GM23338 (cell line): ENCODE measurements at regions not wholly inside any gene's neighbourhood (a gene's known extent, or its start where the extent isn't known, plus 50 kb on each side); places are given as distances from the start of the nearest gene placed in this dataset.

Source experiments
- ATAC-seq: fragments of 200-7000 bp; cut with Tn5 transposase; 3 replicates; pipeline ENCODE4 v1.9.1; 2020
- DNase-seq: peaks from one replicate; pipeline ENCODE4 v3.0.0-alpha.2; 2015; ENCODE audit warnings: low spot score
- H2AFZ ChIP-seq: fragments of 200-600 bp; sonication (generic); 2 replicates; pipeline ENCODE4 v1.8.0; 2016; ENCODE audit warnings: antibody characterized with exemption, mild to moderate bottlenecking, moderate library complexity
- H3F3A ChIP-seq: fragments of 200-600 bp; sonication (generic); replicated peaks from 2 replicates; pipeline ENCODE4 v1.8.0; 2017; ENCODE audit warnings: antibody characterized with exemption, mixed run types, low read depth
- H3K27ac ChIP-seq: fragments of 200-600 bp; sonication (generic); 2 replicates; pipeline ENCODE4 v1.6.1; 2016; ENCODE audit warnings: low read depth
- H3K27me3 ChIP-seq: fragments of 200-600 bp; sonication (generic); 2 replicates; pipeline ENCODE4 v1.8.0; 2016; ENCODE audit warnings: mild to moderate bottlenecking, mixed run types, moderate library complexity; ENCODE audit not compliant: insufficient read depth
- H3K36me3 ChIP-seq: fragments of 200-600 bp; sonication (generic); 2 replicates; pipeline ENCODE4 v1.8.0; 2016; ENCODE audit warnings: mild to moderate bottlenecking; ENCODE audit not compliant: insufficient read depth
- H3K4me1 ChIP-seq: fragments of 200-600 bp; sonication (generic); 2 replicates; pipeline ENCODE4 v1.8.0; 2016; ENCODE audit warnings: mild to moderate bottlenecking, moderate library complexity; ENCODE audit not compliant: insufficient read depth
- H3K4me2 ChIP-seq: fragments of 200-600 bp; sonication (generic); 2 replicates; pipeline ENCODE4 v1.7.1; 2017; ENCODE audit warnings: mixed run types
- H3K4me3 ChIP-seq: fragments of 200-600 bp; sonication (generic); 2 replicates; pipeline ENCODE4 v1.6.1; 2016; ENCODE audit warnings: mixed run types
- H3K79me2 ChIP-seq: fragments of 200-600 bp; sonication (generic); replicated peaks from 2 replicates; pipeline ENCODE4 v1.8.0; 2017; ENCODE audit warnings: mild to moderate bottlenecking; ENCODE audit not compliant: insufficient read depth
- H3K9me2 ChIP-seq: fragments of 200-600 bp; sonication (generic); 2 replicates; pipeline ENCODE4 v1.8.0; 2017; ENCODE audit not compliant: insufficient read depth
- H4K20me1 ChIP-seq: fragments of 200-600 bp; sonication (generic); replicated peaks from 2 replicates; pipeline ENCODE4 v1.8.0; 2017; ENCODE audit warnings: mild to moderate bottlenecking; ENCODE audit not compliant: insufficient read depth
- H3K27ac Mint-ChIP-seq: 2 replicates; pipeline ENCODE4 v1.8.0; 2020; ENCODE audit warnings: inconsistent platforms, mild to moderate bottlenecking, moderate library complexity, mixed read lengths
- H3K27me3 Mint-ChIP-seq: 3 replicates; pipeline ENCODE4 v1.8.0; 2022; ENCODE audit warnings: low read depth, mild to moderate bottlenecking, moderate library complexity, mixed read lengths, inconsistent platforms; ENCODE audit not compliant: insufficient read depth, poor library complexity
- H3K36me3 Mint-ChIP-seq: 3 replicates; pipeline ENCODE4 v1.8.0; 2021; ENCODE audit warnings: low read depth, mild to moderate bottlenecking, inconsistent platforms, moderate library complexity, mixed read lengths
- H3K4me1 Mint-ChIP-seq: 3 replicates; pipeline ENCODE4 v1.8.0; 2020; ENCODE audit warnings: mild to moderate bottlenecking, inconsistent platforms, mixed read lengths
- H3K4me3 Mint-ChIP-seq: 3 replicates; pipeline ENCODE4 v1.8.0; 2021; ENCODE audit warnings: moderate library complexity, mild to moderate bottlenecking, inconsistent platforms, mixed read lengths
- H3K9me3 Mint-ChIP-seq: 3 replicates; pipeline ENCODE4 v1.8.0; 2020; ENCODE audit warnings: moderate library complexity, mild to moderate bottlenecking, inconsistent platforms, mixed read lengths
- REST ChIP-seq: IDR thresholded peaks from one replicate; pipeline ENCODE4 v1.6.1; 2018; ENCODE audit warnings: antibody characterized with exemption; ENCODE audit not compliant: unreplicated experiment
- STAT1 ChIP-seq: IDR thresholded peaks from one replicate; pipeline ENCODE4 v1.6.1; 2016; ENCODE audit warnings: antibody characterized with exemption; ENCODE audit not compliant: unreplicated experiment
- TF ChIP-seq, protein P1 (sequence below): fragments of 250-450 bp; sonication (Bioruptor Pico); IDR thresholded peaks from 2 replicates; pipeline ENCODE4 v1.5.0; 2020; ENCODE audit warnings: mild to moderate bottlenecking, moderate library complexity

GRCh38 chr17:79338152-79338551 is 263.5 kb downstream of the ENGASE start:
- H3K4me1 Mint-ChIP-seq: peaks cover 20% of the 10 kb centered on the region
- peaks cover 4% of the 10 kb centered on the region for H3K27me3 Mint-ChIP-seq
- Histone ChIP-seq H4K20me1 (no peaks in the 10 kb centered on the region), H3K79me2 (no peaks in the 10 kb centered on the region), H3K4me3 (no peak overlapping the region), H3K27me3 (no peaks in the 10 kb centered on the region), H3K4me2 (no peak overlapping the region), H3K4me1 (no peaks in the 10 kb centered on the region), H3K9me2 (no peaks in the 10 kb centered on the region), H3F3A (no peaks in the 10 kb centered on the region), H3K36me3 (no peaks in the 10 kb centered on the region), H3K27ac (no peak overlapping the region), H2AFZ (no peak overlapping the region)
- no peak overlapping the region for H3K27ac Mint-ChIP-seq
- TF ChIP-seq, protein P1, sequence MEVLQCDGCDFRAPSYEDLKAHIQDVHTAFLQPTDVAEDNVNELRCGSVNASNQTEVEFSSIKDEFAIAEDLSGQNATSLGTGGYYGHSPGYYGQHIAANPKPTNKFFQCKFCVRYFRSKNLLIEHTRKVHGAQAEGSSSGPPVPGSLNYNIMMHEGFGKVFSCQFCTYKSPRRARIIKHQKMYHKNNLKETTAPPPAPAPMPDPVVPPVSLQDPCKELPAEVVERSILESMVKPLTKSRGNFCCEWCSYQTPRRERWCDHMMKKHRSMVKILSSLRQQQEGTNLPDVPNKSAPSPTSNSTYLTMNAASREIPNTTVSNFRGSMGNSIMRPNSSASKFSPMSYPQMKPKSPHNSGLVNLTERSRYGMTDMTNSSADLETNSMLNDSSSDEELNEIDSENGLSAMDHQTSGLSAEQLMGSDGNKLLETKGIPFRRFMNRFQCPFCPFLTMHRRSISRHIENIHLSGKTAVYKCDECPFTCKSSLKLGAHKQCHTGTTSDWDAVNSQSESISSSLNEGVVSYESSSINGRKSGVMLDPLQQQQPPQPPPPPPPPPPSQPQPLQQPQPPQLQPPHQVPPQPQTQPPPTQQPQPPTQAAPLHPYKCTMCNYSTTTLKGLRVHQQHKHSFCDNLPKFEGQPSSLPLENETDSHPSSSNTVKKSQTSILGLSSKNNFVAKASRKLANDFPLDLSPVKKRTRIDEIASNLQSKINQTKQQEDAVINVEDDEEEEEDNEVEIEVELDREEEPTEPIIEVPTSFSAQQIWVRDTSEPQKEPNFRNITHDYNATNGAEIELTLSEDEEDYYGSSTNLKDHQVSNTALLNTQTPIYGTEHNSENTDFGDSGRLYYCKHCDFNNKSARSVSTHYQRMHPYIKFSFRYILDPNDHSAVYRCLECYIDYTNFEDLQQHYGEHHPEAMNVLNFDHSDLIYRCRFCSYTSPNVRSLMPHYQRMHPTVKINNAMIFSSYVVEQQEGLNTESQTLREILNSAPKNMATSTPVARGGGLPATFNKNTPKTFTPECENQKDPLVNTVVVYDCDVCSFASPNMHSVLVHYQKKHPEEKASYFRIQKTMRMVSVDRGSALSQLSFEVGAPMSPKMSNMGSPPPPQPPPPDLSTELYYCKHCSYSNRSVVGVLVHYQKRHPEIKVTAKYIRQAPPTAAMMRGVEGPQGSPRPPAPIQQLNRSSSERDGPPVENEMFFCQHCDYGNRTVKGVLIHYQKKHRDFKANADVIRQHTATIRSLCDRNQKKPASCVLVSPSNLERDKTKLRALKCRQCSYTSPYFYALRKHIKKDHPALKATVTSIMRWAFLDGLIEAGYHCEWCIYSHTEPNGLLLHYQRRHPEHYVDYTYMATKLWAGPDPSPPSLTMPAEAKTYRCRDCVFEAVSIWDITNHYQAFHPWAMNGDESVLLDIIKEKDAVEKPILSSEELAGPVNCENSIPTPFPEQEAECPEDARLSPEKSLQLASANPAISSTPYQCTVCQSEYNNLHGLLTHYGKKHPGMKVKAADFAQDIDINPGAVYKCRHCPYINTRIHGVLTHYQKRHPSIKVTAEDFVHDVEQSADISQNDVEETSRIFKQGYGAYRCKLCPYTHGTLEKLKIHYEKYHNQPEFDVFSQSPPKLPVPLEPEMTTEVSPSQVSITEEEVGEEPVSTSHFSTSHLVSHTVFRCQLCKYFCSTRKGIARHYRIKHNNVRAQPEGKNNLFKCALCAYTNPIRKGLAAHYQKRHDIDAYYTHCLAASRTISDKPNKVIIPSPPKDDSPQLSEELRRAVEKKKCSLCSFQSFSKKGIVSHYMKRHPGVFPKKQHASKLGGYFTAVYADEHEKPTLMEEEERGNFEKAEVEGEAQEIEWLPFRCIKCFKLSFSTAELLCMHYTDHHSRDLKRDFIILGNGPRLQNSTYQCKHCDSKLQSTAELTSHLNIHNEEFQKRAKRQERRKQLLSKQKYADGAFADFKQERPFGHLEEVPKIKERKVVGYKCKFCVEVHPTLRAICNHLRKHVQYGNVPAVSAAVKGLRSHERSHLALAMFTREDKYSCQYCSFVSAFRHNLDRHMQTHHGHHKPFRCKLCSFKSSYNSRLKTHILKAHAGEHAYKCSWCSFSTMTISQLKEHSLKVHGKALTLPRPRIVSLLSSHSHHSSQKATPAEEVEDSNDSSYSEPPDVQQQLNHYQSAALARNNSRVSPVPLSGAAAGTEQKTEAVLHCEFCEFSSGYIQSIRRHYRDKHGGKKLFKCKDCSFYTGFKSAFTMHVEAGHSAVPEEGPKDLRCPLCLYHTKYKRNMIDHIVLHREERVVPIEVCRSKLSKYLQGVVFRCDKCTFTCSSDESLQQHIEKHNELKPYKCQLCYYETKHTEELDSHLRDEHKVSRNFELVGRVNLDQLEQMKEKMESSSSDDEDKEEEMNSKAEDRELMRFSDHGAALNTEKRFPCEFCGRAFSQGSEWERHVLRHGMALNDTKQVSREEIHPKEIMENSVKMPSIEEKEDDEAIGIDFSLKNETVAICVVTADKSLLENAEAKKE (CRISPR knock-in tag): no peak
- TF ChIP-seq REST: peak; percentile 78
- TF ChIP-seq STAT1: no peak
- H3K36me3 Mint-ChIP-seq: no peaks in the 10 kb centered on the region
- H3K4me3 Mint-ChIP-seq: no peak overlapping the region
- H3K9me3 Mint-ChIP-seq: no peaks in the 10 kb centered on the region; the same call in 2 of the 3 replicates
- DNase-seq (peak; percentile 36), ATAC-seq (peak; percentile 80)
